GM18519 (cell line): ENCODE measurements at regions not wholly inside any gene's neighbourhood (a gene's known extent, or its start where the extent isn't known, plus 50 kb on each side); places are given as distances from the start of the nearest gene placed in this dataset.
"Not testable (repeated sequence)": the region's sequence is repeated elsewhere in the genome, so short reads cannot be mapped to it uniquely, and the experiment has no call there.

ENCODE experiments used
- ATAC-seq: cut with Tn5 transposase; IDR thresholded peaks from one replicate; pipeline ENCODE4 v1.9.1; 2021; ENCODE audit warnings: mild to moderate bottlenecking, moderate library complexity; ENCODE audit not compliant: unreplicated experiment, low FRiP score

DNA sequence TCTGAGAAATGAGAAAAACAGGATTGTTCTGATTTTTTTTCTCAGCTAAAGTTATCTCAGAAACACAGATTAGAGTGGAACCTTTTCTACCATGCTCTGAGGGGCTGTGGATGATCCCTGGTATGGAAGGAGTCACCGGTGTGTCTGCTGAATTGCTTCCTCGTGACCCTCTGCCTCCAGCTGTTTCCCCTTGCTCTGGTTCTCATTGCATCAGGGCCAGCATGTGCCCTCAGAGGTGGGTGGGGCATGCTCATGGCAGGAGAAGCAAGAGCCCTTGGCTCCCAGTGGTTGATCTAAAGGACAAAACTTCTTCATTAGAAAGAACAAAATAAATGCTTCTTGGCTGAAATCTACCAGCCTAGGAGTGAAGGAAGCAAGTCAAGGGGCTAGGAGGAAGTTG, 183.2 kb upstream of the HMCN1 start:
- ATAC-seq = no peak

DNA sequence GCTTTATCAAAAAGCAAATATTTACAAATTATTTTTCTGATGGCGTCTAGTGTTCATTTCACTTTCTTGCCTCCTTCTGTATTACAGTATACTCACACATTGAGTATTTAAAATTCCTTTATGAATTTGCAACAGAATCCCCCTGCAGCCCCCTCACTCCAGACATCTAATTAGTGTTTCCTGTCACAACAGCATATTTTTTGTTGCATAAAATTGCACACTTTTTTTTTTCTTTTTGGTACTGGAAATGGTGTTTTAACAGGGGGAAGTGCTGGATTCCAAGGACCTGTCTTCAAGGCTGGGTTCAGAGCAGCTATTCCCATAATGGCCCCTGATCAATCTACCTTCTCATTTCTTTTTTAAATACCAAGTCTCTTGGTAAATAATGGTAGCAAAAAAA, 184.3 kb upstream of the HMCN1 start:
- no peak for ATAC-seq

DNA sequence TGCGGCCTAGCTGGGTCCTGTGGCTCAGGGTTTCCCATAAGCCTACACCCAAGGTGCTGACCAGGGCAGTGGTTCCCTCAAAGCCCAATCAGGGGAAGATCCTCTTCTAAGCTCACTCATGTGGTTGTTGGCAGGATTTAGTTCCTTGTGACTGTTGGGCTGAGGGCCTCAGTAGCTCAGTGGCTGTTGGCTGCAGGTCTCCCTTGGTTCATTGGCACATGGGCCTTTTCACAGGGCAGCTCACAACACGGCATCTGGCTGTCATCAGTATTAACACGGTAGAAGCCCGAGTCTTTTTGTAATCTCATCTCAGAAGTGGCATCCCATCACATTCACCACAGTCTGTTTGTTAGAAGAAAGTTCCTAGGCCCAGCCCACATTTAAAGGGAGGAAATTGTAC, 188.2 kb upstream of the HMCN1 start:
- ATAC-seq = no peak

GRCh38 chr1:185541871-185542301, 192.3 kb upstream of the HMCN1 start:
- ATAC-seq = no peak

DNA sequence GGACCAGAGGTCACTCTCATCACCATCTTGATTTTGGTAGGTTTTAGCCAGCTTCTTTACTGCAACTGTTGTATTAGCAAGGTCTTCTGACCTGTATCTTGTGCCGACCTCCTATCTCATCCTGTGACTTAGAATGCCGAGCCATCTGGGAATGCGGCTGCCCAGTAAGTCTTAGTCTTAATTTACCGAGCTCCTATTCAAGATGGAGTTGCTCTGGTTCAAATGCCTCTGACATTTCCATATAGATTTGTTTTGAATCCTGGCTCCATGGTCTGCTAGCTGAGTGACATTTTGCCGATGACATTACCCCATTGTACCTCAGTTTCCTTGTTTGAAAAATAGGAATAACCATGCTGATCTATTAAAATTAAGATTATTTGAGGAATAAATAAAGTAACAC, 193.9 kb upstream of the HMCN1 start:
- ATAC-seq = no peak

DNA sequence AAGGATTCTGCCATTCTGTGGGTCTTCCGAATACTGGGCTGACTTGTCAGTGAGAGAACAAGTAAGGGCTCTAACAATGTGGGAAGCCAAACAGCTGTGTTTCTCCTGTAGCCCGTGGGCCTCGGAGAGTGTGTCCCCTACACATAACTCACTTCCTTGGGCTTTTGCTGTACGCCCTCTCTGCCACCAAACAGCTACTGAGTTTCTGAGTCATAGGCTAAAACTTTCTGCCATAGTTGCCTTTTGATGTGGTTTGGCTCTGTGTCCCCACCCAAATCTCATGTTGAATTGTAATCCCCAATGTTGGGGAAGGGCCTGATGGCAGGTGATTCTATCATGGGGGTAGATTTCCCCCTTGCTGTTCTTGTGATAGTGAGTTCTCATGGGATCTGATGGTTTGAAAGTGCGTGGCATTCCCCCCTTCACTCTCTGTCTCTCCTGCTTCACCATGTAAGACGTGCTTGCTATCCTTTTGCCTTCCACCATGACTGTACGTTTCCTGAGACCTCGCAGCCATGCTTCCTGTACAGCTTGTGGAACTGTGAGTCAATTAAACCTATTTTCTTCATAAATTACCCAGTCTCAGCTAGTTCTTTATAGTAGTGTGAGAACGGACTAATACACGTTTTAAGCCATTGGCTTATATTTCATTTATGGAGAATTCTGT, 194.8 kb upstream of the HMCN1 start:
- no peak for ATAC-seq

DNA sequence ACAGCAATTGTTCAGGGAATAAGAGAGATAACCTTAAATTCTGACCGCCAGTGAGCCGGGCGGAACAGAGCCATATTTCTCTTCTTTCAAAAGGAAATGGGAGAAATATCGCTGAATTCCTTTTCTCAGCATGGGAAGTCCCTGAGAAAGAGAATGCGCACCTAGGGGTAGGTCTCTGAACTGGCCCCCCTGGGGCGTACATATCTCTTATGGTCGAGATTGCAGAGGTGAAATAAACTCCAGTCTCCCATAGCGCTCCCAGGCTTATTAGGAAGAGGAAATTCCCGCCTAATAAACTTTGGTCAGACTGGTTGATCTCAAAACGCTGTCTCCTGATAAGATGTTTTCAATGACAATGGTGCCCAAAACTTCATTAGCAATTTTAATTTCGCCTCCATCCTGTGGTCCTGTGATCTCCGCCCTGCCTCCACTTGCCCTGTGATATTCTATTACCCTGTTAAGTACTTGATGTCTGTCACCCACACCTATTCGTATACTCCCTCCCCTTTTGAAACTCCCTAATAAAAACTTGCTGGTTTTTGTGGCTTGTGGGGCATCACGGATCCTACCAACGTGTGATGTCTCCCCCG, 195.8 kb upstream of the HMCN1 start:
- ATAC-seq = not testable (repeated sequence)

GRCh38 chr1:185537596-185537995, 196.6 kb upstream of the HMCN1 start:
- ATAC-seq = no peak

DNA sequence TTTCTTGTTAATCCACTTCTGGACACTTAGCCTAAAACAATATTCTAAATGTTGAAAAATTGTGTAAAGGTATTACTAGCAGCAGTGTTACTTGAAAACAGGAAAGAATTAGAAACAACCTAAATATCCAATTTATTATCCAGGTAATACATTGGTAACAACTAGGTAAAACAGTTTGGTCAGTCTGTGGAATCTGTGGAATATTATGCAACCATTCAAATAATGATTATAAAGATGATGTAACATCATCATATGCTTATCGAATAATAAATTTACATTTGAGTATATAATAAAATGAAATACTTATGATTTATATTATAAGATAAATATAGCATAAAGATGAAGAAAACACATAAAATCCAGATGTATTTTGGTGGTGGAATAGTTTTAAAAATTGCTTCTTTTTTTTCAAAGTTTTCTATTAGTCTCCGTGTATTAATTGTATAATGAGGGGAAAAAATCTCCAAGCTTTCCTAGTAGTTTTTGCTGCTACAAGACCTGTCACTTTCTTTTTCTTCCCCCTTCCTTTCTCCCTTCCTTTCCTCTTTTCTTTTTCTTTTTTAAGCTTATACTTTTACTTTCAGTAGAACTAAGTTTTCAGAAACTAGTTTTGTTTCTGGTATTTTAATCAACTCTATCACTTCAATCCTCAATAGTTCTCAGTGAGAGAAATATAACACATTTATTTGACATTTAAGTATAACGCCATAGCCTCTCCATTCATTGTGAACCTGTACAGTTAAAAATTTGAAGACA, 197.8 kb upstream of the HMCN1 start:
- no peak for ATAC-seq

DNA sequence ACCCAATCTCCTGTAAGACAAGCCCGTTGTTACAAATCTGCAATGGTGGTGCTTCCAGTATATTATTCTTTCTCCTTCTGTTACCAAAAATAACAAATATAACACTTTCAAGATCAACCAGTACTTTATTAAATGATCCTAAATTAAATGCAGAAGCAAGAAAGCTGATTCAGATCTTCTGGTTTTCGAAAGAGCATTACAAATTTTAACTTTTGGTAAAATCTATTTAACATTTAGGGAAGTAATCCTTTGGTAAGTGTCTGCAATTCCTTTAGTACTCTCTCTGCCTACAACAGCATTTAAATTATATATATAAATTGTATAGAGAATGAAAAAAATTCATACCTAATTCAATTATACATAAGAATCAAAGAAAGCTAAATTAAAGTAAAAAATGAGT, 198.6 kb upstream of the HMCN1 start:
- no peak for ATAC-seq

DNA sequence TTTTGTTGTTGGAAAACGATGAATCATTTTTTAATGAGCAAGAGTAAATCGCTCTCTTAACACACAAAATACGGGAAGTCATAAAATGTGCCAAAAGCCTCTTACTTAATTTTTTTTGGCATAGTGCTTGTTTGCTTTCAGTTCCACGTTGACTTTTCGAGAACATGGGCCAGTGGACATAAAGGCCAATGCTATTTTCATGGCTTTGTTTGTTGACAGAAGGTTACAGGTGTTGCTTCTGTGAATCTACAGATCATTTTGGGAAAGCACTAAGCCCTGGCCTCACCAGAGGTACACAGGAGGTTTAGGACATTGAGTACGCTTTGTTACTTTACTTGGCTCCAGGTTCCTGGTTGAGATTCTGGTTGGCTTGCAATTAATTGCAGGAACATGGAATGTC, 199.4 kb upstream of the HMCN1 start:
- no peak for ATAC-seq

DNA sequence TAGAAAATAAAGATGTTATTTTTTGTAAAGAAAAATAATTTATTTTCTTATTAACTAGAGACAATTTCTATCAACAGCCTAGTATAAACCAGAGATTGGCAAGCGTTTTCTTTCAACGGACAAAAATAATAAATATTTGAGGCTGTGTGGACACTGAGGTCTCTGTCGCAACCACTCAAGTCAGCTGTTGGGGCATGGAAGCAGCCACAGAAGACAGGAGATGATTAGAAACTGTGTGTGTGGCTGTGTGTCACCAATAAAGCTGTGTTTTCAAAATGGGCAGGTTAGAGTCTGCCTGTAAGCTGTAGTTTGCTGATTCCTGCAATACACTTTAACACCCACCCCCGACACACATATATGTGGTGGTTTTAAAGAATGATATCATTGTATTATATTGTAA, 200.6 kb upstream of the HMCN1 start:
- no peak for ATAC-seq

DNA sequence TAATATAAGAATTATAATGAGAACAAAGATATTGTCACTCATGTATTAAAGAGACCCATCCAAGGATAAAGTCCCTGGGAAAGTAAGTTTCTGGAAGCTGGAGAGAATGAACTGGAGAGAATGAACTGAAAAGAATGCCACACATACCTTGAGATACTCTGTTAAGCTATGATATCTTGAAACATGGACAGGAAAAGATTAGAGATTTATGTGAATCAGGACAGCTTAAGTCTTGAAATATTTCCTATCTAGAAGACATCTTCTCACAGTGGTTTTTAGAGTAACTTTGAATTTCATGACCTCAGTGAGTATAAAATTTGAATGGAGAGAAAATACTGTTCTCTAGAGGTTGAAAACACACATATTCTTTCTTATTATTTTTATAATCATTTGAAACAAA, 201.3 kb upstream of the HMCN1 start:
- no peak for ATAC-seq

GRCh38 chr1:185531838-185532237, 202.4 kb upstream of the HMCN1 start:
- ATAC-seq = no peak

DNA sequence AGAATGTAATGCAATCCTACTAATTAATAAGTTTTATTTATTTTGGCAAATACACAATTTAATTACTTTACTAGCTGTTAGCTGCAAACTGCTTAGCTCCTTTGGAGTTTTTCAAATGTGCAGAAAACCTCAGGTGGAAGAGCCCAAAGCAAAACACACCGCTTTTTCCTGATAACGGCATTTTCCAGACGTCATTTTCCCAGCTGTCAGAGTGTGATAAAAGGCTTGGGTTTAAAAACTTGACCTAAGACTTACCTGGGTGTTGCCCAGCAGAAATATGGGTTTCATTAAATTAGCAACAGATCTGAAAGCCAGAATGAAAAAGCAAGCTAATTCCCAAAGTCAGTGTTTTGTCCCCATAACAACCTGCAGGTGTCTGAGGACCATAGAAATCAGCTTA, 204.0 kb upstream of the HMCN1 start:
- ATAC-seq = no peak

- ATAC-seq = no peak
Measured at GRCh38 chr1:185529673-185530072, 204.5 kb upstream of the HMCN1 start.

DNA sequence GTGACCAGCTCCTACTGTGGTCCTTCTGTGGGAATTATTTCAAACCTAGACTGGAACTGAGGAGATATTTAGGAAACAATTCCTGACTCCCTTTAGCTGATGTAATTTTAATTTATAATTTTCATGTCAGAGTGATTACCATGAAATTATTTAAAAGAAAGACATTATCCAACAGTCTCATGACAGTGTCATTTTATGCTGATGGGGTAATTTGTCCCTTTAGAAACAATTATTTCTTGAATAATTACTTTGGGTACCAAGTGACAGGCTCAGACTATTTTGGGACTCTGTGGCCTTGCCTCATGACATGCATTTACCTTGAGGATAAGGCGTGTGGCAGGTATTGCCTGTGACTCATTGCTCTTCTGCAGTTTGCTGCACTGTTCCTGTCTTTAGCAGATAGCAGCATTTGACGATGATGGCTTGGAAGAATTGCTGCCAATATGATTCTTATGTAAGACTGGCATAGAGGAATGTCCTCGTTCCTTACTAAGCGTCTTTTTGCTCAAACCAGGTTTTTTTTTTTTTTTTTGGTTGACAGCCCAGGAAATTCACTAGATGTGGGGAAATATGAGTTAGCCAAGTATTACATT, 206.0 kb upstream of the HMCN1 start:
- no peak for ATAC-seq

- peak; percentile 100 for ATAC-seq
Measured at GRCh38 chr1:185526344-185527307, 207.6 kb upstream of the HMCN1 start.

DNA sequence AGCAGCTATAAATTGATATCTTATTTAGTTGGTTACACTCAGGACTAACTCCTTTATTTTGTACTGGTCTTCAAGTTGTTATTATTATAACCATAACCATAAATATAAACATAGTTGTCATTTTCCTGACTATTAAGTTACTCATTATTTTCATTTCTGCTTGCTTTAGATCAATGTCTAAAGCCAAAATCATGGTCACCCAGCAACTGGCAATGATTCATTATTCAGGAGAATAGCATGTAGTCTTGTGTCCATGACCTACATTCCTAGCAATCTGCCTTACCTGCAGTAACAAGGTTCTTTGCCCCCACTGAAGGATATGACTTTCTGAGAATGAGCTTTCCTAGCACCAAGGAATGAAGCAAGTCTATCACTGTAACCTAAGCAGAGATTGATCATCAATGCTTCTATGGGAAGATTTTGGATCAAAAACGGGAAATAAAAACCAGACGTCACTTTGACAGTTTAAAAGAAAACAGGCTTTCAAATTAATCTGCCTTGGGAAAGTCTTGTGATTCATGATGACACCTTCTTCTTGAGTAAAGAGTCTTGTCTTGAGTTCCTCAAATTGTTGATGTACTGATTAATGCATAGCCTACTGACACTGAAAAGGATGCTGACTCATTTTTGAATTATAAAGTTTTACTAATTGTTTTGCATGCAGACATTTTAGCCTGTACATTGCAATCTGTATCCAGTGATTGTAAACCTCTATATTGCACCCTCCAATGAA, 203.3 kb upstream of the IVNS1ABP start:
- ATAC-seq = peak; percentile 42
